Stomach smooth muscle (tissue), 2 donors: ENCODE measurements at regions not wholly inside any gene's neighbourhood (a gene's known extent, or its start where the extent isn't known, plus 50 kb on each side); places are given as distances from the start of the nearest gene placed in this dataset.

ENCODE experiments used
- H3K27ac ChIP-seq: one replicate; pipeline ENCODE4 v1.7.0; 2013; ENCODE audit warnings: mild to moderate bottlenecking, low read length, inconsistent platforms
- H3K27me3 ChIP-seq, 2 donors: one replicate each; pipeline ENCODE4 v1.7.0; 2013; ENCODE audit warnings: low read length in 2 of 2; ENCODE audit not compliant: insufficient read depth in 2 of 2, control insufficient read depth in 1 of 2
- H3K36me3 ChIP-seq, 2 donors: one replicate each; pipeline ENCODE4 v1.7.0; 2013; ENCODE audit warnings: low read length in 2 of 2; ENCODE audit not compliant: control insufficient read depth in 2 of 2, insufficient read depth in 2 of 2
- H3K4me1 ChIP-seq: one replicate; pipeline ENCODE4 v1.7.0; 2013; ENCODE audit warnings: low read length; ENCODE audit not compliant: control insufficient read depth, insufficient read depth
- H3K4me3 ChIP-seq, 2 donors: one replicate each; pipeline ENCODE4 v1.7.0; 2013; ENCODE audit warnings: low read length in 2 of 2
- H3K9ac ChIP-seq, 2 donors: one replicate each; pipeline ENCODE4 v1.7.0; 2013; ENCODE audit warnings: low read length in 2 of 2, mild to moderate bottlenecking in 1 of 2
- H3K9me3 ChIP-seq, 2 donors: one replicate each; pipeline ENCODE4 v1.7.0; 2013; ENCODE audit warnings: low read length in 2 of 2; ENCODE audit not compliant: control insufficient read depth in 2 of 2
- donor health status: healthy.
- donor health status: Pancreatic carcinoma.

DNA sequence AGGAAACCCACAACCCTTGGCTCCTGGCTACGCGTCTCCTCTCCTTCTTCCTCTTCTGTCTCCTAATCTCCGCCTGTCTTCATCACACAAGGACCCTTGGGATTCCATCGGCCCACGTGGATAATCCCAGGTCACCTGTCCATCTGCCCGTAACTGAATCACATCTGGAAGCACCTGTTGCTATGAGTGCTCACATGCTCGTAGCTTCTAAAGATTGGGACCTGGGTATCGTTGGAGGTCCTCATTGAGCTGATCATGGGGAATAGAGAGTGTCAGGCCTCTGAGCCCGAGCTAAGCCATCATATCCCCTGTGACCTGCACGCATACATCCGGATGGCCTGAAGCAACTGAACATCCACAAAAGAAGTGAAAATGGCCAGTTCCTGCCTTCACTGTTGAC is 175.4 kb downstream of the SHOX start:
- H3K4me1 ChIP-seq: no peaks in the 10 kb centered on the region
- H3K36me3 ChIP-seq: no peaks in the 10 kb centered on the region
- no peak overlapping the region for H3K4me3 ChIP-seq
- peaks cover 0 to 8% of the 10 kb centered on the region in 2 donors for H3K9me3 ChIP-seq
- peaks cover 0 to 2% of the 10 kb centered on the region in 2 donors for H3K27me3 ChIP-seq
- no peak overlapping the region for H3K27ac ChIP-seq
- no peak overlapping the region for H3K9ac ChIP-seq

DNA sequence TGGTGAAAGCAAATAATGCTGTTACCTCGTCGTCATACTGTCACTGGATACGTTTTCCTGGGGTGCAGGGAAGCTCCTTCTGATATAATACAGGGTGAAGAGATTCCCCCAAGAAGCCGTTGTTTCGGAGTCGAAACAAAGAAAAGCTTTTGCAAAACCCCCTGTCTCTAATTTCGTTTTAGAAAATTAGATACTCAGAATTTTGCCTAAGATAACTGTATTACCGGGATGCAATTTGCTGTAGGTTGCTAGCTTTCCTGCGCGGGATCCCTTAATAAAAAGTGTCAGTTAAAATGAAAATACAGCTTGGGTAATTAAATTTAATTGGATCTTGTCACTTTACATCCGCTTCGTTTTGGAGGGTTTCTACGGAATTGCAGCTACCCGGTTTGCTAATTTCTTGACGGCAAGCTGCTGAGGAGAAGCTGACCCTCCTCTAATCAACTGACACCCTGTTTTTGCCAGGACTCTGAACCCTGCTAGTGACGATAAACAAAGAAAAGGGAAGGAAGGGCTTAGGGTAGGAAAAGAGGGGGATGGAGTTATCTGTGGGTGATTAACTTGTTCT is 174.6 kb downstream of the SHOX start:
- H3K9ac ChIP-seq: no peak overlapping the region
- no peaks in the 10 kb centered on the region for H3K27me3 ChIP-seq
- H3K36me3 ChIP-seq: no peaks in the 10 kb centered on the region
- H3K9me3 ChIP-seq: peaks cover 0 to 8% of the 10 kb centered on the region in 2 donors
- no peak overlapping the region for H3K27ac ChIP-seq
- H3K4me1 ChIP-seq: no peaks in the 10 kb centered on the region
- H3K4me3 ChIP-seq: no peak overlapping the region

DNA sequence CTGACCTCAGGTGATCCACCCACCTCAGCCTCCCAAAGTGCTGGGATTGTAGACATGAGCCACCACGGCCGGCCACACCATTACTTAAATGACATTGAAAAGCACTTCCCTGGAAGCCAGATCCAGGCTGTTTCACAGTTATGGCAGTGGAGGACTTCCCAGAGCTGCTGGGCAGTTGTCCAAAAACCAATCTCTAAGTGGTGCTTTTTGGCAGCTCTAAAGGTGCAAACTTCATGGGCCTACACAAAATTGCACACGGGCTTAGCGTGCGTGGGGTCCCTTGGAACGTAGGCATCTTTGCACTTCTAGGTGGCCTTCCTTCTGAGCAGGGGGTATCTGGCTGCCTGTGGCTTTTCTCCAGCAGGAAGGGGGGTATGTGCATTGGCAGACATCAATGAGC is 172.3 kb downstream of the SHOX start:
- Histone ChIP-seq H3K9ac (no peak overlapping the region), H3K9me3 (peaks cover 0 to 8% of the 10 kb centered on the region in 2 donors), H3K27ac (no peak overlapping the region), H3K4me3 (no peak overlapping the region), H3K27me3 (no peaks in the 10 kb centered on the region), H3K4me1 (no peaks in the 10 kb centered on the region), H3K36me3 (no peaks in the 10 kb centered on the region)

GRCh38 chrX:799808-800207 is 169.2 kb downstream of the SHOX start:
- Histone ChIP-seq H3K36me3 (no peaks in the 10 kb centered on the region), H3K9ac (no peak overlapping the region), H3K9me3 (no peaks in the 10 kb centered on the region), H3K4me3 (no peak overlapping the region), H3K27ac (no peak overlapping the region), H3K27me3 (no peaks in the 10 kb centered on the region), H3K4me1 (no peaks in the 10 kb centered on the region)

DNA sequence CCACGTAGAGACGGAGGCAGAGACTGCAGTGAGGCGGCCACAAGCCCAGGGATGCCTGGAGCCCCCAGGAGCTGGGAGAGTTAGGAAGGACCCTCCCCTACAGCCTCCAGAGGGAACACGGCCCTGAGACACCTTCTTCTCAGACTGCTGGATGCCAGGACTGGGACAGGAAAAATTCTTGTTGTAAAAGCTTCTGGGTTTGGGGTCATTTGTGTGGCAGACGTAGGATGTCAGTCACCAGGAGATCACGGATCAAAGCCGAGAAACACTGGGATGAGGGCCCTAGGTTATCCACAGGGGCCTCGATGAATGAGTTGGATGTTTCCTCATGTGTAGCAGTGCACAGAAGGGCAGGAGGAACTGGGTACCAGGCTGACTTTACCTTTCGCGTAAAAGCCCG is 163.7 kb downstream of the SHOX start:
- Histone ChIP-seq H3K27ac (no peak overlapping the region), H3K27me3 (peaks cover 3 to 4% of the 10 kb centered on the region in 2 donors), H3K9me3 (peaks cover 0 to 4% of the 10 kb centered on the region in 2 donors), H3K36me3 (no peaks in the 10 kb centered on the region), H3K9ac (no peak overlapping the region), H3K4me1 (no peaks in the 10 kb centered on the region), H3K4me3 (no peak overlapping the region)

- H3K27ac ChIP-seq: no peak overlapping the region
Measured at GRCh38 chrX:793216-793770, 162.7 kb downstream of the SHOX start.

DNA sequence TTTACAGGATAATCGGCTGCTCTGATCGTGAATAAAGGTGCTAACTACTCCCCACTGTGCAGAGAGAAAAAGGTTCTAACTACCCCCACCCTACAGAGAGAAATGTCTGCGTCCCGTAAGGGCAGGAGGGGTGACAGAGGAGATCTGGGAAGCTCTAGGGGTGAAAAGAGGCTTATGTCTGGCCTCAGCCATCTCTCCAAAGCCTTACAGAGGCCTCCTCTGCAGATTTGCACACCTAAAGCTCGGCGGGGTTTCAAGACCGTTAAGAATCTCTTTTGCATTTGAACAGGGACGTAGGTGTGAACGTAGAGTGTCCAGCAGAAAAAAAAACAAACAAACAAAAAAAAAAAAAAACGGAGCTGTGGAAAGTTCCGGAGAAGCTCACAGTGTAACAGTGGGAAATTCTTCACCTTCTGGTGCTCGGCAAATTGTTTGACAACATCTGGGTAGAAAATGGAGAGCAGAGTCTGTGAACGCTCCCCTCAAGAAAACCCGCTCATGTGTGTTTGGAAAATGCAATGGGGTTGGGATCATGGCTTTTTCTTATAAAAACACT is 161.0 kb downstream of the SHOX start:
- no peak overlapping the region for H3K27ac ChIP-seq
- H3K9me3 ChIP-seq: peaks cover 0 to 4% of the 10 kb centered on the region in 2 donors
- no peaks in the 10 kb centered on the region for H3K4me1 ChIP-seq
- peaks cover 3 to 4% of the 10 kb centered on the region in 2 donors for H3K27me3 ChIP-seq
- H3K4me3 ChIP-seq: no peak overlapping the region
- no peaks in the 10 kb centered on the region for H3K36me3 ChIP-seq
- H3K9ac ChIP-seq: no peak overlapping the region

More at GRCh38 chrX:793216-793770, 162.7 kb downstream of the SHOX start:
- Histone ChIP-seq H3K4me1 (no peaks in the 10 kb centered on the region), H3K4me3 (no peak overlapping the region), H3K36me3 (no peaks in the 10 kb centered on the region), H3K9ac (no peak overlapping the region), H3K9me3 (peaks cover 0 to 4% of the 10 kb centered on the region in 2 donors), H3K27me3 (peaks cover 3 to 4% of the 10 kb centered on the region in 2 donors)

GRCh38 chrX:790783-791360 is 160.3 kb downstream of the SHOX start:
- no peaks in the 10 kb centered on the region for H3K36me3 ChIP-seq
- H3K9me3 ChIP-seq: peaks cover 0 to 4% of the 10 kb centered on the region in 2 donors
- no peaks in the 10 kb centered on the region for H3K4me1 ChIP-seq
- H3K27ac ChIP-seq: no peak overlapping the region
- no peak overlapping the region for H3K9ac ChIP-seq
- no peak overlapping the region for H3K4me3 ChIP-seq
- peaks cover 3 to 4% of the 10 kb centered on the region in 2 donors for H3K27me3 ChIP-seq

- no peak overlapping the region for H3K27ac ChIP-seq
- peaks cover 0 to 4% of the 10 kb centered on the region in 2 donors for H3K9me3 ChIP-seq
- H3K36me3 ChIP-seq: no peaks in the 10 kb centered on the region
- no peaks in the 10 kb centered on the region for H3K4me1 ChIP-seq
- no peak overlapping the region for H3K9ac ChIP-seq
- peaks cover 3 to 4% of the 10 kb centered on the region in 2 donors for H3K27me3 ChIP-seq
- H3K4me3 ChIP-seq: no peak overlapping the region
Measured at GRCh38 chrX:790041-790506, 159.5 kb downstream of the SHOX start.

DNA sequence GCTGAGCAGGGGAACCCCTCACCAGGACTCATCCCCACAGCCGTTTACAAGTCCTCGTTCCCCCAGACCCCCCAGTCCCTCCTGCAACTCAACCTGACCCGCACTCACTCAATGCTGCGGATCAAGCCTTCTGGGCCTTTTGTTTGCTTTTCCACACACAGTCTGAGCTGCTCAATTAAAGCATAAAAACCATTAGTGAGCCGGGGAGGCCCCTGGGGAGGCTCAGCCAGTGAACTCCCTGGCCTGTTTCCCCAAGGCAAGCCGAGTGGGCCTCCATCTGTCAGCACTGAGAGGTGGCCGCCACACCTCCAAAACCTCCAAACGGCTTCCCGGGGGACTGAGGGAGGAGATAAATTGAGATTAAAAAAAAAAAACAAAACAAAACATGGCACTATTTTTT is 158.5 kb downstream of the SHOX start:
- H3K27me3 ChIP-seq: peaks cover 3 to 4% of the 10 kb centered on the region in 2 donors

GRCh38 chrX:786441-786881 is 155.9 kb downstream of the SHOX start:
- Histone ChIP-seq H3K4me1 (no peaks in the 10 kb centered on the region), H3K36me3 (no peaks in the 10 kb centered on the region), H3K9me3 (no peaks in the 10 kb centered on the region), H3K27me3 (peaks cover 1 to 3% of the 10 kb centered on the region in 2 donors), H3K27ac (no peak overlapping the region), H3K4me3 (no peak overlapping the region), H3K9ac (no peak overlapping the region)

More for the DNA sequence above, 158.5 kb downstream of the SHOX start:
- no peak overlapping the region for H3K9ac ChIP-seq
- H3K4me1 ChIP-seq: no peaks in the 10 kb centered on the region
- H3K4me3 ChIP-seq: no peak overlapping the region
- peaks cover 0 to 4% of the 10 kb centered on the region in 2 donors for H3K9me3 ChIP-seq
- H3K36me3 ChIP-seq: no peaks in the 10 kb centered on the region
- no peak overlapping the region for H3K27ac ChIP-seq
